Liver (tissue), 8 donors: ENCODE measurements at regions not wholly inside any gene's neighbourhood (a gene's known extent, or its start where the extent isn't known, plus 50 kb on each side); places are given as distances from the start of the nearest gene placed in this dataset.

Experiments
- DNase-seq: peaks from one replicate; pipeline ENCODE4 v3.0.0-alpha.2; 2017; ENCODE audit warnings: low spot score
- H3K27ac ChIP-seq, 2 donors: one replicate each; pipeline ENCODE4 v1.7.0; 2013; ENCODE audit warnings: inconsistent platforms in 2 of 2, low read length in 2 of 2, control low read depth in 1 of 2, low read depth in 1 of 2, mild to moderate bottlenecking in 1 of 2
- H3K27me3 ChIP-seq, 4 donors: one replicate each; pipeline versions ENCODE4 v1.6.1 to v1.7.0; 2013; ENCODE audit warnings: low read length in 3 of 4, inconsistent platforms in 1 of 4, mild to moderate bottlenecking in 1 of 4, moderate library complexity in 1 of 4; ENCODE audit not compliant: control insufficient read depth in 4 of 4, insufficient read depth in 4 of 4
- H3K36me3 ChIP-seq, 4 donors: one replicate each; pipeline versions ENCODE4 v1.6.1 to v1.7.0; 2013; ENCODE audit warnings: low read length in 3 of 4, mild to moderate bottlenecking in 3 of 4, low read depth in 1 of 4, moderate library complexity in 1 of 4; ENCODE audit not compliant: control insufficient read depth in 4 of 4, insufficient read depth in 3 of 4
- H3K4me1 ChIP-seq, 4 donors: one replicate each; pipeline versions ENCODE4 v1.6.1 to v1.7.0; 2013; ENCODE audit warnings: low read length in 3 of 4, mild to moderate bottlenecking in 3 of 4, moderate library complexity in 1 of 4; ENCODE audit not compliant: control insufficient read depth in 4 of 4, insufficient read depth in 4 of 4
- H3K4me3 ChIP-seq, 3 donors: one replicate each; pipeline versions ENCODE4 v1.6.1 to v1.7.0; 2013; ENCODE audit warnings: low read length in 3 of 3, control low read depth in 1 of 3, low read depth in 1 of 3, mild to moderate bottlenecking in 1 of 3
- H3K9ac ChIP-seq, 2 donors: one replicate each; pipeline ENCODE4 v1.7.0; 2013; ENCODE audit warnings: low read length in 2 of 2, mild to moderate bottlenecking in 2 of 2, moderate library complexity in 2 of 2, control low read depth in 1 of 2, low read depth in 1 of 2
- H3K9me3 ChIP-seq, 4 donors: one replicate each; pipeline versions ENCODE4 v1.6.1 to v1.7.0; 2013; ENCODE audit warnings: low read length in 3 of 4; ENCODE audit not compliant: control insufficient read depth in 4 of 4
- FOXA1 ChIP-seq: IDR thresholded peaks from 2 replicates; pipeline ENCODE4 v1.6.1; 2016; ENCODE audit warnings: antibody characterized with exemption
- FOXA2 ChIP-seq: IDR thresholded peaks from 2 replicates; pipeline ENCODE4 v1.6.1; 2016; ENCODE audit warnings: antibody characterized with exemption
- HNF4A ChIP-seq, 2 donors: conservative IDR thresholded peaks; 2 replicates each; pipeline ENCODE4 v1.6.1; 2016; ENCODE audit warnings: antibody characterized with exemption in 2 of 2, mild to moderate bottlenecking in 2 of 2
- HNF4G ChIP-seq: IDR thresholded peaks from 2 replicates; pipeline ENCODE4 v1.6.1; 2016; ENCODE audit warnings: antibody characterized with exemption
- JUND ChIP-seq, 2 donors: IDR thresholded peaks; 2 replicates each; pipeline ENCODE4 v1.6.1; 2016; ENCODE audit warnings: antibody characterized with exemption in 2 of 2
- NR2F2 ChIP-seq: IDR thresholded peaks from 2 replicates; pipeline ENCODE4 v1.6.1; 2016; ENCODE audit warnings: antibody characterized with exemption
- RAD21 ChIP-seq, 2 donors: IDR thresholded peaks; 2 replicates each; pipeline ENCODE4 v1.6.1; 2016; ENCODE audit warnings: antibody characterized with exemption in 2 of 2, mild to moderate bottlenecking in 2 of 2
- REST ChIP-seq: IDR thresholded peaks from 2 replicates; pipeline ENCODE4 v1.6.1; 2016; ENCODE audit warnings: antibody characterized with exemption, mild to moderate bottlenecking
- RXRA ChIP-seq, 2 donors: IDR thresholded peaks; 2 replicates each; pipeline ENCODE4 v1.6.1; 2017 to 2018; ENCODE audit warnings: antibody characterized with exemption in 2 of 2, mild to moderate bottlenecking in 1 of 2
- TAF1 ChIP-seq: conservative IDR thresholded peaks from 2 replicates; pipeline ENCODE4 v1.6.1; 2016; ENCODE audit warnings: antibody characterized with exemption, mild to moderate bottlenecking
- YY1 ChIP-seq: IDR thresholded peaks from 2 replicates; pipeline ENCODE4 v1.6.1; 2016; ENCODE audit warnings: antibody characterized with exemption, mild to moderate bottlenecking
- WGBS: extraction: QIAGEN DNeasy Blood & Tissue Kit; methylation state at CpG from one replicate; pipeline ENCODE4 v1.1.7; 2013; 5-methylcytosine and 5-hydroxymethylcytosine counted together
- TF ChIP-seq, protein P1 (sequence below): IDR thresholded peaks from 2 replicates; pipeline ENCODE4 v1.6.1; 2016; ENCODE audit warnings: antibody characterized with exemption
- TF ChIP-seq, protein P2 (sequence below): IDR thresholded peaks from 2 replicates; pipeline ENCODE4 v1.6.1; 2016; ENCODE audit warnings: antibody characterized with exemption
- TF ChIP-seq, protein P3 (sequence below): IDR thresholded peaks from 2 replicates; pipeline ENCODE4 v1.6.1; 2016; ENCODE audit warnings: antibody characterized with exemption
- TF ChIP-seq, protein P4 (sequence below): fragments of 150-350 bp; IDR thresholded peaks from 2 replicates; pipeline ENCODE4 v1.5.1; 2017; ENCODE audit warnings: improper control_type of control experiment, low read depth, low read length; ENCODE audit not compliant: missing input control
- donor health status: healthy.
- donor health status: healthy.
- donor health status: healthy.
- donor health status: healthy.
- donor health status: healthy.

DNA sequence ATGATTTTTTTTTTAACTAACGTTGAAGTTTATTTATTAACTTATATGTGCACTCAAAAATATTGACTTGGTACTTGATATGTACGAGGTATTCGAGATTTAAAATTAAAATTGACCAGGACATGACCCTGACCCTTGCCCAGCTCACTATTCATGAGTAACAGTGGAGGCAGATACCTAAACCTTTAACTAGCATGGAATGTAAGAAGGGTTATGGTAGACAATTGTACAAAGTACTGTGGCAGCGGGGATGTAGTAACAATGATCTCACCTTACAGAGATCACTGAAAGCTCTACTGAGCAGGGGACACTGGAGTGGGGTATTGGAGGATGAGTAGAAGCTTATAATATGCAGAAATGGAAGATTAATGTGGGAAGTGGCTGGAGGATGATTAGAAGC is 60.8 kb downstream of the ADRA2A start:
- Histone ChIP-seq H3K4me1 (no peaks in the 10 kb centered on the region), H3K27ac (no peak overlapping the region), H3K36me3 (no peaks in the 10 kb centered on the region), H3K9me3 (no peaks in the 10 kb centered on the region), H3K27me3 (peaks cover 0 to 4% (median 0%) of the 10 kb centered on the region in 4 donors), H3K4me3 (no peak overlapping the region), H3K9ac (no peak overlapping the region)
- DNase-seq, result peak; percentile 6
- 22% methylated on average over 4 of the region's 4 CpGs for WGBS
- TF ChIP-seq, protein P1, sequence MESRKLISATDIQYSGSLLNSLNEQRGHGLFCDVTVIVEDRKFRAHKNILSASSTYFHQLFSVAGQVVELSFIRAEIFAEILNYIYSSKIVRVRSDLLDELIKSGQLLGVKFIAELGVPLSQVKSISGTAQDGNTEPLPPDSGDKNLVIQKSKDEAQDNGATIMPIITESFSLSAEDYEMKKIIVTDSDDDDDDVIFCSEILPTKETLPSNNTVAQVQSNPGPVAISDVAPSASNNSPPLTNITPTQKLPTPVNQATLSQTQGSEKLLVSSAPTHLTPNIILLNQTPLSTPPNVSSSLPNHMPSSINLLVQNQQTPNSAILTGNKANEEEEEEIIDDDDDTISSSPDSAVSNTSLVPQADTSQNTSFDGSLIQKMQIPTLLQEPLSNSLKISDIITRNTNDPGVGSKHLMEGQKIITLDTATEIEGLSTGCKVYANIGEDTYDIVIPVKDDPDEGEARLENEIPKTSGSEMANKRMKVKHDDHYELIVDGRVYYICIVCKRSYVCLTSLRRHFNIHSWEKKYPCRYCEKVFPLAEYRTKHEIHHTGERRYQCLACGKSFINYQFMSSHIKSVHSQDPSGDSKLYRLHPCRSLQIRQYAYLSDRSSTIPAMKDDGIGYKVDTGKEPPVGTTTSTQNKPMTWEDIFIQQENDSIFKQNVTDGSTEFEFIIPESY, result no peak
- TF ChIP-seq YY1 (no peak), JUND (IDR thresholded peaks at IDR 0.05) (no peak), RXRA (IDR thresholded peaks at IDR 0.05) (no peak), TAF1 (no peak), REST (no peak), FOXA1 (no peak), RAD21 (IDR thresholded peaks at IDR 0.05) (no peak), HNF4A (conservative IDR thresholded peaks at IDR 0.05) (no peak), HNF4G (no peak), NR2F2 (no peak)
- TF ChIP-seq, protein P2, sequence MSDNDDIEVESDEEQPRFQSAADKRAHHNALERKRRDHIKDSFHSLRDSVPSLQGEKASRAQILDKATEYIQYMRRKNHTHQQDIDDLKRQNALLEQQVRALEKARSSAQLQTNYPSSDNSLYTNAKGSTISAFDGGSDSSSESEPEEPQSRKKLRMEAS, result no peak

DNA sequence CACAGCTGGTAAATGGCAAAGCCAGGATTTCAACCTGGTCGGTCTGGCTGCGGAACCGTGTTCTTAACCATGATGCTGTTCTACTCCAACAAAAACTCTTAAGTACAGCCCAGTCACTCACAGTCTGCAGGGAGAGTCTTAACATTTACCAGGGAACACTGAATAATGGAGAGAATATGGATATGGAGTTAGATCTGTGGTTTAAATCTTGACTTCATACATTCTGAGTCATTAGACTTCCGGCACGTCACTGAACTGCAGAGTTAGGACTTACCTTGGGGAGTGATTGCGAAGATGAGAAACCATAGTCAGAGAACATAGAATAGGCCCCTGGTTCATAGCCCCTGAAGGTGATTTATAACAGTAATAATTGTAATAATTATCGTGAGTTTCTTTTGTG is 61.7 kb downstream of the ADRA2A start:
- WGBS, result 89% methylated on average over 7 of the region's 7 CpGs
- no peaks in the 10 kb centered on the region for H3K36me3 ChIP-seq
- no peak for DNase-seq
- TF ChIP-seq, protein P1, result no peak
- no peak for TF ChIP-seq HNF4G
- TF ChIP-seq JUND (IDR thresholded peaks at IDR 0.05), result no peak
- TF ChIP-seq, protein P3, sequence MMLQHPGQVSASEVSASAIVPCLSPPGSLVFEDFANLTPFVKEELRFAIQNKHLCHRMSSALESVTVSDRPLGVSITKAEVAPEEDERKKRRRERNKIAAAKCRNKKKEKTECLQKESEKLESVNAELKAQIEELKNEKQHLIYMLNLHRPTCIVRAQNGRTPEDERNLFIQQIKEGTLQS, result no peak
- no peak for TF ChIP-seq RAD21 (IDR thresholded peaks at IDR 0.05)
- no peak for TF ChIP-seq TAF1
- no peak for TF ChIP-seq FOXA2
- no peak for TF ChIP-seq RXRA (IDR thresholded peaks at IDR 0.05)
- TF ChIP-seq, protein P2, result no peak
- TF ChIP-seq, protein P4, sequence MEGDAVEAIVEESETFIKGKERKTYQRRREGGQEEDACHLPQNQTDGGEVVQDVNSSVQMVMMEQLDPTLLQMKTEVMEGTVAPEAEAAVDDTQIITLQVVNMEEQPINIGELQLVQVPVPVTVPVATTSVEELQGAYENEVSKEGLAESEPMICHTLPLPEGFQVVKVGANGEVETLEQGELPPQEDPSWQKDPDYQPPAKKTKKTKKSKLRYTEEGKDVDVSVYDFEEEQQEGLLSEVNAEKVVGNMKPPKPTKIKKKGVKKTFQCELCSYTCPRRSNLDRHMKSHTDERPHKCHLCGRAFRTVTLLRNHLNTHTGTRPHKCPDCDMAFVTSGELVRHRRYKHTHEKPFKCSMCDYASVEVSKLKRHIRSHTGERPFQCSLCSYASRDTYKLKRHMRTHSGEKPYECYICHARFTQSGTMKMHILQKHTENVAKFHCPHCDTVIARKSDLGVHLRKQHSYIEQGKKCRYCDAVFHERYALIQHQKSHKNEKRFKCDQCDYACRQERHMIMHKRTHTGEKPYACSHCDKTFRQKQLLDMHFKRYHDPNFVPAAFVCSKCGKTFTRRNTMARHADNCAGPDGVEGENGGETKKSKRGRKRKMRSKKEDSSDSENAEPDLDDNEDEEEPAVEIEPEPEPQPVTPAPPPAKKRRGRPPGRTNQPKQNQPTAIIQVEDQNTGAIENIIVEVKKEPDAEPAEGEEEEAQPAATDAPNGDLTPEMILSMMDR, result no peak
- H3K4me3 ChIP-seq, result no peak overlapping the region
- no peaks in the 10 kb centered on the region for H3K9me3 ChIP-seq
- H3K27ac ChIP-seq, result no peak overlapping the region
- H3K27me3 ChIP-seq, result peaks cover 0 to 4% (median 1%) of the 10 kb centered on the region in 4 donors
- no peak overlapping the region for H3K9ac ChIP-seq
- H3K4me1 ChIP-seq, result no peaks in the 10 kb centered on the region
